ENCODE measurements at regions not wholly inside any gene's neighbourhood (a gene's known extent, or its start where the extent isn't known, plus 50 kb on each side); places are given as distances from the start of the nearest gene placed in this dataset.

DNA sequence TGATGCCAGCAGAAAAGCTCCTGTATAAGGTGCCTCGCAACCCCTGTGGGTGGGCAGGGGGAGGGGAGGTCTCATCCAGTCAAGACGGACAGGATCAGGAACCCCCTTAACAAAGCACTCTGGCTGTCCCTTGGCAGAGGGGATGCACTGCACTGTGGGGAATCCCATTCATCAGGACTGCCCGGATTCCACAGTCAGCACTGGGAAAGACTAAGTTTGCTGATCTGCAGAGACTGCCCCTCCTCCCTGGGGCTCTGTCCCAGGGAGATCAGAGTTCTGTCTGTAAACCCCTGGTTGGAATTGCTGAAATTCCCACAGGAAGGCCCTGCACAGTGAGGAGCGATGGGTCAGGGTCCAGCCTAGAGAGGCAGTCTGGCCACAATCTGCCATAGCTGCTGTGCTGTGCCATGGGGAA lies 149.5 kb upstream of the RBBP8 start:
- no peaks in the 10 kb centered on the region for H3K4me1 ChIP-seq (replicated peaks in 1 of 2)
- no peak overlapping the region for H3K4me3 ChIP-seq
- no peak for ATAC-seq (replicated peaks in 6 of 8)
- 17 to 40% (median 40%) methylated on average over 1 to 2 of the region's 4 CpGs; no CpG with 5 or more reads in 5 of the 10 experiments for WGBS, 10 experiments
- in situ Hi-C loops (cut with MboI; ENCODE audit: low pct_unique_long_range_greater_than_20kb in 2 of 9, low sequenced_read_pairs in 9 of 9, unreplicated experiment in 9 of 9), result no loop called here
- no peak overlapping the region for H3K27ac ChIP-seq

DNA sequence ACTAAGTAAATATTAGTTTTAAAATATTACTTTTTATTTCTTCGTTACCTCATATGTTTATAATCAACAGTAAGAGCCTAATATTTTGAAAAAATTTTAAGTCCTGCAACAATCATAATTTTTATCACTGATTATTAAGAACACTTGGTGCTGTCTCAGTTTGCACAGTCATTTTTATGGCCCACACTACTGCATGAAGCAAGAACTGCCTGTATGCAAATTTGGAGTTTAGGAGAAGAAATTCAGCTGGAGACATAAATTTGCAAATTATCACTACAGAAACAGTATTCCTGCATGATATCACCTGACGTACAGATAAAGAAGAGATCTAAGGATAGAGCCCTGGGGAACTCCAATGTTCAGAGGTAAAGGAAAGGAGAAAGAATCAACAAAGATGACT lies 144.1 kb upstream of the RBBP8 start:
- Histone ChIP-seq H3K4me3 (no peak overlapping the region), H3K4me1 (replicated peaks in 1 of 2) (no peaks in the 10 kb centered on the region), H3K27ac (no peak overlapping the region)
- ATAC-seq (replicated peaks in 6 of 8), result peak in 3 of 8 experiments; percentile 38 to 85 (median 84)
- whole genome bisulfite sequencing, 10 experiments, result 17 to 100% (median 75%) methylated on average over 1 to 2 of the region's 2 CpGs
- in situ Hi-C loops (cut with MboI; ENCODE audit: low pct_unique_long_range_greater_than_20kb in 2 of 9, low sequenced_read_pairs in 9 of 9, unreplicated experiment in 9 of 9), result no loop called here

DNA sequence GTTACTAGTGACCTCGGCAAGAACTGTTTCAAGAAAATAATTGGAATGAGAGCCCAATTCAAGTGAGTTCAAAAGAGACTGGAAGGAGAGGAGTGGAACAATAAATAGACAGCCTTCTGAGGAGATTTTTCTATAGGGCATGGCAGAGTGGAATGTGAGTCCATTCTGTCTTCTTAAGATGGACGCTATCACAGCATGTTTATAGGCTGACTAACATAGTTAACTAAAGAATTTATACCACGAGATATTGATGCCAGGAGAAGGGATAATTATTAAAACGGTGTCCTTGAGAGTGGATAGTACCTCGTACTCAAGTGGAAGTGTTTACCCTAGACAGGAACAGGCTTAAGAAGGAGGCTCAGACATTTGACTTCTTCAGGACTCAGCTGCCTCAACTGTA lies 143.5 kb upstream of the RBBP8 start:
- 0 to 92% (median 67%) methylated on average over 1 to 5 of the region's 5 CpGs; no CpG with 5 or more reads in 1 of the 10 experiments for WGBS, 10 experiments
- no peak overlapping the region for H3K27ac ChIP-seq
- in situ Hi-C loops (cut with MboI; ENCODE audit: low pct_unique_long_range_greater_than_20kb in 2 of 9, low sequenced_read_pairs in 9 of 9, unreplicated experiment in 9 of 9), result no loop called here

DNA sequence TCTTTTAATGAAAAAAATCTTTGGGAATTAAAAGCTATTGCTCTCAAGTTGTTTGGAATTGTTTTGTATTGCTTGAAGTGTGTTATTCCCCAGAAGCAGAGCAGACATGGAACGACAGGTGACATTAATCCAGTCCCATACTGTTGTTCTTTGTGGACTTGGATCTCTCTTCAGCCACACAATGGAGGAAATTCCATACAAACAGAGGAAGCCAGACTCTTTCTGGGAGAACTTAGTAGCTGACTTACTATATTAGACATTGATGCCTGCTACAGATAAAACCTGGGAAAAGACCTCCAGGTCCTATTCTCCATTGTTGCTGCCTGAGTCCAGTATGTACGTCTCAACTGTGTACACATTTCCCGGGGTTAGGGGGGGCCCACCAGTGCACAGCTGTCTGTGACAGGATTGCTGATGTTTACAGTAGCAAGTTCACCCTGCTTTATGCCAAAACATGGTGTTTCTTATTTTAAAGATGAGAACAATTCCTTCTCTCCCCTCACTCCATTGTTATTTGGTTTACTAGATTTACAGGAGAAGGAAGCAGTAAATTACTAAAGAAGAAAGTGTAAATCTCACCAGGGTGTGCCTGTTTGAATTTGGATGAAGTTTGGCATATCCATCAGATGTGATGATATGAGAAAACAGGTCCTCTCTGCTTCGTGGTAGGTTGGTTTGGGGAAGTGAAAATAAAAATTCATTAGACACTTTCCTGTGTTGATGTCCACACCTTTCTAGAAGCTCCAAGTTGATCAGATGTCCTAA lies 142.4 kb upstream of the RBBP8 start:
- ATAC-seq (replicated peaks in 6 of 8), result peak in 2 of 8 experiments; percentile 44 to 53
- 10 to 100% (median 75%) methylated on average over 1 to 4 of the region's 4 CpGs; no CpG with 5 or more reads in 1 of the 10 experiments for WGBS, 10 experiments
- in situ Hi-C loops (cut with MboI; ENCODE audit: low pct_unique_long_range_greater_than_20kb in 2 of 9, low sequenced_read_pairs in 9 of 9, unreplicated experiment in 9 of 9), result no loop called here
- H3K27ac ChIP-seq, result no peak overlapping the region
- H3K4me1 ChIP-seq (replicated peaks in 1 of 2), result no peaks in the 10 kb centered on the region
- H3K4me3 ChIP-seq, result no peak overlapping the region

More for the DNA sequence above, 143.5 kb upstream of the RBBP8 start:
- ATAC-seq (replicated peaks in 6 of 8), result no peak
- Histone ChIP-seq H3K4me1 (replicated peaks in 1 of 2) (no peaks in the 10 kb centered on the region), H3K4me3 (no peak overlapping the region)

DNA sequence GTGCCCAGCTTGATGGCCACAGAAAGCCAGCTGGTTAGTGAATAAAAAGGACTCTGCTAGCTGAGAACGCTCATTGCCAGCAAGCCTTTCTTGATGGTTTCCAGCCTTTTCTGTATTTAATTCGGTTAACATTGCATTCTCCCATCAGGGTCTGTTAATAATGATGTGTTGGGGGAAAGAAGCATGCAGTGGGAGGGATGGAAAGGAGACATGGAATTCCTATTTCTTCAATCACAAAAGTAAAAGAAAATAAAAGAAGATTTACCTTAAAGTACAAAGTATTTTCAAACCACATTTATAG lies 141.9 kb upstream of the RBBP8 start:
- in situ Hi-C loops (cut with MboI; ENCODE audit: low pct_unique_long_range_greater_than_20kb in 2 of 9, low sequenced_read_pairs in 9 of 9, unreplicated experiment in 9 of 9), result no loop called here
- 0 to 92% (median 69%) methylated on average over 1 to 2 of the region's 2 CpGs; no CpG with 5 or more reads in 3 of the 10 experiments for WGBS, 10 experiments
- no peak overlapping the region for H3K4me3 ChIP-seq

DNA sequence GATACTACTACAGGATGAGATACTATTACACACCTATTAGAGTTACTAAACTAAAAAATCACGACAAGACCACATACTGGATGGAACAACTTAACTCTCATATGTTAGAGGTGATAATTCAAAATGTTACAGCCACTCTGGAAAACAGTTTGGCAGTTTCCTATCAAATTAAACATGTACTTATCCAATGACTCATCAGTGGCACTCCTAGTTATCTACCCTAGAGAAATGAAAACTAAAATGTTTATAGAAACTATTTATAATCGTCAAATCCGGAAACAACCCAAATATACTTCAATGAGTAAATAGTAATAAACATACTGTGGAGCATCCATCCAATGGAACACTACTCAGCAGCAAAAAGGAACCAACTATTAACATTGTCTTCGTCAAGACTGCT lies 137.0 kb upstream of the RBBP8 start:
- Histone ChIP-seq H3K4me3 (no peak overlapping the region), H3K27ac (no peak overlapping the region), H3K4me1 (replicated peaks in 1 of 2) (no peaks in the 10 kb centered on the region)
- in situ Hi-C loops (cut with MboI; ENCODE audit: low pct_unique_long_range_greater_than_20kb in 2 of 9, low sequenced_read_pairs in 9 of 9, unreplicated experiment in 9 of 9), result no loop called here
- peak in 1 of 8 experiments; percentile 34 for ATAC-seq (replicated peaks in 6 of 8)
- WGBS, 10 experiments, result 14 to 100% (median 82%) methylated on average over 1 to 4 of the region's 4 CpGs; no CpG with 5 or more reads in 2 of the 10 experiments

More for the DNA sequence above, 141.9 kb upstream of the RBBP8 start:
- no peak for ATAC-seq (replicated peaks in 6 of 8)
- Histone ChIP-seq H3K4me1 (replicated peaks in 1 of 2) (no peaks in the 10 kb centered on the region), H3K27ac (no peak overlapping the region)

DNA sequence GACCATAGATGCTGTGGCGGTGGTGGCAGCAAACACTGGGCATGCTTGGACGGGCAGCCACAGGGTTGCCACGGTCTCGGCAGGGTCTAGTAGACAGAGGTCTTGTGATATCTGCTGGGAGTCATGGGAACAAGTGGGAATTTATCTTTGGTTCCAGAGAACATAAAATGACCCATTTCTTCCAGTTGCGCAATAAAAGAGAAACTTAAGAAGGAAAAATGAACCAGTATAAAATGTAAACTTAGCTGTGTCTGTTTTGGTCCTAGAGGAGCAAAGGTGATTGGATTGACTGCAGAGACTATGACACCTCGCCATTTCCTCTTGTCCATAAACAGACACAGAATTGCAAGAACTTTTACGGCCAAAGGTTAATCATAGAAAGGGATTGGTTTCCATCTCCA lies 132.6 kb upstream of the RBBP8 start:
- WGBS, 10 experiments, result 0 to 100% (median 89%) methylated on average over 1 to 7 of the region's 7 CpGs; no CpG with 5 or more reads in 1 of the 10 experiments
- Histone ChIP-seq H3K27ac (no peak overlapping the region), H3K4me1 (replicated peaks in 1 of 2) (no peaks in the 10 kb centered on the region), H3K4me3 (no peak overlapping the region)
- in situ Hi-C loops (cut with MboI; ENCODE audit: low pct_unique_long_range_greater_than_20kb in 2 of 9, low sequenced_read_pairs in 9 of 9, unreplicated experiment in 9 of 9), result loop anchor here in 3 of 9 experiments (25.0 kb wide), 2 partner anchors 187 to 612 kb away; no protein-coding TSS in a partner anchor
- peak in 1 of 8 experiments; percentile 27 for ATAC-seq (replicated peaks in 6 of 8)

DNA sequence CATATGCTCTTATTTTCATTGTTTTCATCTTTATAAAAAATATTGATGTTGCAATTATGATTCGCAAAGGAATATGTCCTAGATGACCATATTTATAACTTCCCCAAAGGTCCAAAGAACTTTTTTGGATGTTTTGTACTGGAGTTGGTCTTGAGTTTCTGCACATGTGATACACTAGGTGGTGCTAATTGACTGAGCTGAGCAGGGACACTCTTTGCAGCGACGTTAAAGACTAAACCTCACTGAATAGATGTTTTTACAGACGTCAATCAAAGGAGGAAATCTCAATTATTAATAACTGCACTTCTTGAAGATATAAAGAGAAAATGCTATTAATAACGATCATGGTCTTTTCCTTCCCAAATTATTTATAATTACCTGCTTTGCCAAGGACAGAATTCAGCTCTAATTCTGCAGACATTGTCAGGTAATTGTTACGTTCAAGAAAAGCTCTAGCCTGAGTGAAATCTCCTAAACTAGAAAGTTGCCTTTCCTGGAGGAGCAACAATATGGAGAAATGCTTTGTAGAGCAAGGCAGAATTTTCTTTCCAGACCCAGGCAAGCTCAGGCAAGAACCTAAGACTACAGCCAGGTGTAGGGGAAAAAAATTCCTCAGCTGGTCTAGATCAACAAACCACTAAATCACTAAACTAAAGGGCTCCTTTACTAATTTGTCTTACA lies 119.3 kb upstream of the RBBP8 start:
- WGBS, 10 experiments, result 0 to 29% (median 20%) methylated on average over 1 to 6 of the region's 6 CpGs; no CpG with 5 or more reads in 1 of the 10 experiments

DNA sequence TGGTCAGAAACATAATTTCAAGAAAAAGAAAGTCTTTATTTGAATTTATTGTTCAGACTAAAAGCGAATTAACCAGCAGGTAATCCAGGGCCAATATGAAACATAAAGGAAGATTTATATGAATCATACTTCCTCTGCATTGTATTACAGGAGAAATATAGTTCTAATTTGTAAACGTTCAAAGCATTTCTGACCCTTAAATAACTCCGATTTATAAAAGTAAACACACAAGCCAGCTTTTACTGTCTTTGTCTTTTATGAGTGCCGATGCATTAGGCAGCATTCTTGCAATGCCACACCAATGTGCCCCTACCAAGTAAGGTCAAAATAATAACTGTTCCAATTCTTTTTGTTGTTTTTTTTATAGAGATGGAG lies 118.8 kb upstream of the RBBP8 start:
- ATAC-seq (replicated peaks in 6 of 8), result no peak
- WGBS, 10 experiments, result 22 to 100% (median 64%) methylated on average over 1 to 4 of the region's 4 CpGs
- in situ Hi-C loops (cut with MboI; ENCODE audit: low pct_unique_long_range_greater_than_20kb in 2 of 9, low sequenced_read_pairs in 9 of 9, unreplicated experiment in 9 of 9), result loop anchor here in 3 of 9 experiments (25.0 kb wide), 2 partner anchors 173 to 598 kb away; no protein-coding TSS in a partner anchor
- Histone ChIP-seq H3K4me3 (no peak overlapping the region), H3K4me1 (replicated peaks in 1 of 2) (no peaks in the 10 kb centered on the region), H3K27ac (no peak overlapping the region)

More for the DNA sequence above, 119.3 kb upstream of the RBBP8 start:
- in situ Hi-C loops (cut with MboI; ENCODE audit: low pct_unique_long_range_greater_than_20kb in 2 of 9, low sequenced_read_pairs in 9 of 9, unreplicated experiment in 9 of 9), result loop anchor here in 3 of 9 experiments (25.0 kb wide), 2 partner anchors 174 to 599 kb away; no protein-coding TSS in a partner anchor
- H3K4me1 ChIP-seq (replicated peaks in 1 of 2), result no peaks in the 10 kb centered on the region
- no peak overlapping the region for H3K27ac ChIP-seq
- H3K4me3 ChIP-seq, result no peak overlapping the region
- peak in 4 of 8 experiments; percentile 45 to 77 (median 56) for ATAC-seq (replicated peaks in 6 of 8)

DNA sequence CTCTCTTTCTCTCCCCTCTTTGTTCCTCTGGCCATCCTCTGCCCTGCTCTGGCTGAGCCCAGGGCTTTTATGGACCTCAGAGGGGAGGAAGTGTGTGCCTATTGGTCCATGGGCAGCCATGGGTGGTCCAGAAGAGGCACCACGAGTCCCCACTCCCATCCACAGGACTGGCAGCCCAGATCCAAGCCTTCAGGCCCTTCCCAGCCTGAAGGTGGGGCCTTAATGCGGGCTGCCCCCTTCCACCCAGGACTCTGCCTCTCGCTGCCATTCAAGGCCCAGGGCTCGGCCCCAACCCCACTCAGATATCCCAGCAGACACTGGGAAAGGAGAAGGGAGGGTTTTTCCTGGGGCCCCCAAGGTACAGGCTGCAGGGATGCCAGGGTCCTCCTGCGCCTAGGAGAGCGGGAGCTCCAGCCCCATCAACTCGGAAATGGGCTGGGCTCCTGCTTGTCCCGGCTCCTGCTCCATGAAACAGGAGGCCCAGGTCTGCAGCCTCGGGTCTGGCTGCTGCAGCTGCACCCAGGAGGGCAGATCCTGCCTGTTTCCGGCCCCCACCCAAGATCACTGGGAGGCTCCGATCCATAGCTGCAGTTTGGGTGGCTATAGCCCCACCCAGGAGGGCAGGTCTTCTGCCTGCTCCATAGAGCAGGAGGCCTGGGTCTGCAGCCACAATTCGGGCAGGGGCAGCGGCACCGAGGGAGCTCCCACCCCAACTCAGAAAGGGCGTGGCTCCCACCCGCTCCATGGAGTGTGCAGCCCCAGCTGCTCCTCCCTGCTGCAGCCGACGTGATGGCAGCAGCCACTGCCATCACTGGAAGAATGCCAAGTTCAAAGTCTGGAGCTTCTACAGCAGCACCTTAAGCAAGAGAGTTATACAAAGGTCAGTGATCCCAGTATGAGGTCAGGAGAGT lies 116.6 kb upstream of the RBBP8 start:
- no peaks in the 10 kb centered on the region for H3K4me1 ChIP-seq (replicated peaks in 1 of 2)
- H3K4me3 ChIP-seq, result no peak overlapping the region
- 0 to 82% (median 47%) methylated on average over 1 to 3 of the region's 18 CpGs; no CpG with 5 or more reads in 3 of the 10 experiments for WGBS, 10 experiments
- no peak overlapping the region for H3K27ac ChIP-seq
- peak in 2 of 8 experiments; percentile 23 to 75 for ATAC-seq (replicated peaks in 6 of 8)
- in situ Hi-C loops (cut with MboI; ENCODE audit: low pct_unique_long_range_greater_than_20kb in 2 of 9, low sequenced_read_pairs in 9 of 9, unreplicated experiment in 9 of 9), result loop anchor here in 3 of 9 experiments (25.0 kb wide), 2 partner anchors 171 to 596 kb away; no protein-coding TSS in a partner anchor

DNA sequence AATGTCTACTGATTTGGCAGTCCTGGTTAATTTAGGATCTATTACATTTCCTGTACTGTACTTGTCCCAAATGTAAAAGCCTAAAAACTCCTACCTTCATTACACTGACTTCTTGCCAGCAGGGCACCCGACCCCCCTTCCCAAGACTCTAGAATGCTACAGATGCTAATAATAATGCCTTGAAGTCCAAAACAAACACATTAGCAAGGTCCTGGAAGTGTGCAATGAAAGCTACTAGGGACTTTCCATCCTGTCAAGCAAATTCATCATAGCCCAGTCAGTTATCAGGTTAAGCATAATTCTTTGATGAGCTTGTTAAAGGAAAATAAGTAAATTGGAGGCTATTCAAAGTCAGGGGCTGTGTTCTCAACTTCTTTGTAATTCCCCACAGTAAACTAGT lies 115.3 kb upstream of the RBBP8 start:
- in situ Hi-C loops (cut with MboI; ENCODE audit: low pct_unique_long_range_greater_than_20kb in 2 of 9, low sequenced_read_pairs in 9 of 9, unreplicated experiment in 9 of 9), result loop anchor here in 3 of 9 experiments (25.0 kb wide), 2 partner anchors 169 to 594 kb away; no protein-coding TSS in a partner anchor
- Histone ChIP-seq H3K27ac (no peak overlapping the region), H3K4me1 (replicated peaks in 1 of 2) (no peaks in the 10 kb centered on the region), H3K4me3 (no peak overlapping the region)
- 0 to 71% (median 0%) methylated on average over 1 of the region's 1 CpG; no CpG with 5 or more reads in 5 of the 10 experiments for WGBS, 10 experiments
- peak in 1 of 8 experiments; percentile 39 for ATAC-seq (replicated peaks in 6 of 8)

DNA sequence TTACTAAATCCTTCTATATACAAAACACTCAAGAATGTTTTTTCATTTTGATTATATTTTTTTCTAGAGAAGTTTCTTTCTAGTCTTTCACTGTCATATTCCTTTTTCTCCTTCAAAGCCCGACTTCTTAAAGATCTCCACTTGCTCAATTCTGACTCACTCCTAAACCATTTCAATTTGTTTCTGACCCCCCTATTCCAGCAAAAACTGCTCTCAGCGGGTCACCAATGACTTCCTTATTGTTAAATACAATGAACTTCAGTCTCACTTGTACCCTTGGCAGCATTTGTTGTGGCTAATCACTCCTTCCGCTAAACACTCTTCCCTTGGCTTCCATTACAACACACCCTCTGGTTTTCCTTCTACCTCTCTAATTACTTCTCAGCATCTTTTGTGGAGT lies 111.1 kb upstream of the RBBP8 start:
- no peak for ATAC-seq (replicated peaks in 6 of 8)
- H3K4me1 ChIP-seq (replicated peaks in 1 of 2), result no peaks in the 10 kb centered on the region
- in situ Hi-C loops (cut with MboI; ENCODE audit: low pct_unique_long_range_greater_than_20kb in 2 of 9, low sequenced_read_pairs in 9 of 9, unreplicated experiment in 9 of 9), result loop anchor here in 4 of 9 experiments (10.0 to 25.0 kb wide), 3 partner anchors 163 to 590 kb away; no protein-coding TSS in a partner anchor
- H3K4me3 ChIP-seq, result no peak overlapping the region
- no peak overlapping the region for H3K27ac ChIP-seq
- 0 to 74% (median 22%) methylated on average over 1 to 3 of the region's 3 CpGs for WGBS, 10 experiments
